22Rv1 (cell line): ENCODE measurements at regions not wholly inside any gene's neighbourhood (a gene's known extent, or its start where the extent isn't known, plus 50 kb on each side); places are given as distances from the start of the nearest gene placed in this dataset.

Source experiments
- H3K27ac ChIP-seq: fragments of 450-650 bp; 2 replicates; pipeline ENCODE4 v1.5.1; 2017
- ZFX ChIP-seq: fragments of 450-650 bp; IDR thresholded peaks from 2 replicates; pipeline ENCODE4 v1.6.1; 2017; ENCODE audit warnings: antibody characterized with exemption, borderline replicate concordance
- TF ChIP-seq, protein P1 (sequence below): fragments of 450-650 bp; IDR thresholded peaks from 2 replicates; pipeline ENCODE4 v1.5.1; 2017; ENCODE audit warnings: mild to moderate bottlenecking

DNA sequence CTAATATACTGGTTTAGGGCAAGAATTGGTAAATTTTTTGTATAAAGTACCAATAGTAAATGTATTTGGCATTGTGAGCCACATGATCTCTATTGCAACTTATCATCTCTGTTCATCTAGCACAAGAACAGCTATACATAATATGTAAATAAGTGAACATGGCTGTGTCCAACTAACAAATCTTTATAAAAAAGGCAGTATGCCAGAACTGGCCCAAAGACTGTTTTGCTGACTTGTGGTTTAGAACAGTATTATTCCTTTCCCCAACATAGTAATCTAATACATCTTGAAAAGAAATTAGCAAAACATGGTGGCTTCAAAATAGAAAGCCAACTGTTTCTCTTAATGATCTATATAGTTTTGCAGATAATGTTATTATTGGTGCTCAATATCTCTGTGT is 441.4 kb upstream of the CELF4 start:
- TF ChIP-seq, protein P1, sequence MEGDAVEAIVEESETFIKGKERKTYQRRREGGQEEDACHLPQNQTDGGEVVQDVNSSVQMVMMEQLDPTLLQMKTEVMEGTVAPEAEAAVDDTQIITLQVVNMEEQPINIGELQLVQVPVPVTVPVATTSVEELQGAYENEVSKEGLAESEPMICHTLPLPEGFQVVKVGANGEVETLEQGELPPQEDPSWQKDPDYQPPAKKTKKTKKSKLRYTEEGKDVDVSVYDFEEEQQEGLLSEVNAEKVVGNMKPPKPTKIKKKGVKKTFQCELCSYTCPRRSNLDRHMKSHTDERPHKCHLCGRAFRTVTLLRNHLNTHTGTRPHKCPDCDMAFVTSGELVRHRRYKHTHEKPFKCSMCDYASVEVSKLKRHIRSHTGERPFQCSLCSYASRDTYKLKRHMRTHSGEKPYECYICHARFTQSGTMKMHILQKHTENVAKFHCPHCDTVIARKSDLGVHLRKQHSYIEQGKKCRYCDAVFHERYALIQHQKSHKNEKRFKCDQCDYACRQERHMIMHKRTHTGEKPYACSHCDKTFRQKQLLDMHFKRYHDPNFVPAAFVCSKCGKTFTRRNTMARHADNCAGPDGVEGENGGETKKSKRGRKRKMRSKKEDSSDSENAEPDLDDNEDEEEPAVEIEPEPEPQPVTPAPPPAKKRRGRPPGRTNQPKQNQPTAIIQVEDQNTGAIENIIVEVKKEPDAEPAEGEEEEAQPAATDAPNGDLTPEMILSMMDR = no peak
- TF ChIP-seq ZFX = no peak
- H3K27ac ChIP-seq = no peak overlapping the region

DNA sequence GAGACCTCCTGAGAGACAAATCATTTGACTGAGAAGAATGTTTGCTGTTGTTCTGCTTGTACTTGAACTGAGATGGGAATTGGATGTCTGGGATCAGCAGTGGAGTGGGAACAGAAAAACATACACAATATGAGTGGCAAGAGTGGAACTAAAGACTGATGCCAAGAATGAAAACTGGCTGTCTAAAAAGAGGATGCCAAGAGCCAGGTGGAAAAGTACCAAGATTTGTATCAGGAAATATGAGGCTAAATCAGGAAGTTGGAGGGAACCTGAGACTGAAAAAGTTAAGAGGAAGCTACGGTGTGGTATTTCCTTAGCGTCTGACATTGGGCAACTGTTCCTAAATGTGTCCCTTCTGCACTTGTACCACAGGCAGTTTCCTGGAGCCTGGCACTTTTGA is 440.9 kb upstream of the CELF4 start:
- H3K27ac ChIP-seq = no peak overlapping the region
- TF ChIP-seq ZFX = no peak
- TF ChIP-seq, protein P1 = no peak

DNA sequence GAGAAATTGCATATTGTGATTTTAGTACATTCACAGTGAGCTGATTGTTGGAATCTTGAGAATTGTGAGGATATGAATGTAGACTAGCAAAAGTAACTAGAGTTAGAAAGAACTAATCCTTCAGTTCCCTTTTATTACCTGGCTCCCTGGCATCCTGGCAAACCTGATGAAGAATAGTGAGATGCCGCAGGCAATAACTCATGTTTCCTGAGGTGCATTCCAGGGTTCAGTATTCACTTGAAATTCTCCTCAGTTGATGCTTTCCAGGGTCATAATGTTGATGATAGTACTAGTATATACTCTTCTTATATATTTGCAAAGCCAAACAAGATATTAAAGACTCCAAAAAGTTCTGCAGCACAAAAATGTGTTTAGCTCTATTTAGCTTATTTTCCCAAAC is 432.1 kb upstream of the CELF4 start:
- no peak for TF ChIP-seq ZFX
- TF ChIP-seq, protein P1 = no peak
- H3K27ac ChIP-seq = no peak overlapping the region

DNA sequence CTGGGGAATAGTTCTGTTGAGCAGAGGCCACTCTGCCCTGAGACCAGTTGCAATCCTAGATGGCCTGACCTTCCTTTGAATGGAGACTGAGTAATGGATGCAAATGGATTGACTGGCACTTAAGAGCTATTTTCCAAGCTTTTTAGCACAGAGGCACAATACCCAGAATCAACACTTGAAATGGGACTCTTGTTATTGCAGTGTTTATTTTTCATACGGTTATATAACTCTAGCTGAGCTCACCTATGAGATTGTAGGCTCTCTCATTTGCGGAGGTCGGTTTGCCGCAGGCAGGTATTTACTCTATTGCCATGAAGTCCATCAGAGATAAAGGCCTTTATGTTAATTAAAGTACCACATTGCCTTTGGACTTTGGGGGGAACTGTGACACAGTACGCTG is 422.3 kb upstream of the CELF4 start:
- no peak for TF ChIP-seq ZFX
- TF ChIP-seq, protein P1 = no peak
- H3K27ac ChIP-seq = no peak overlapping the region

DNA sequence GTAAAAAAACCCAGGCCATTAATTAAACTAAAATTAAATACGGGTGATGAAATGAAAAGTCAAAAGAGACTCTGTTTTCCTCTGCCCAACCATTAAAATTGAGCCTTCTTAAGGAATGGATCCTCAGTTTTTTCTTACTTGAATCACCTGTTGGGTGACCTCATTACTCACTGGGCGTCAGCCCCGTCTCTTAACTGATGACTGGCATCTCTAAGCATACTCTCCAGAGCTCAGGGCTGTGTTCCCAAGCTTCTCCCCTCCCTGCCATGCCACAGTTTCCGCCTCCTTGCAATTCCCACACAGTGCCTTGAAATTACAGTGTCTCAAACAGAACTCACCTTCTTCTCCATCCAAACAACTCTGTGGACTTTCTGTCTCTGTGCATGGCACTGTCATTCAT is 421.1 kb upstream of the CELF4 start:
- no peak overlapping the region for H3K27ac ChIP-seq
- TF ChIP-seq, protein P1 = no peak
- no peak for TF ChIP-seq ZFX

DNA sequence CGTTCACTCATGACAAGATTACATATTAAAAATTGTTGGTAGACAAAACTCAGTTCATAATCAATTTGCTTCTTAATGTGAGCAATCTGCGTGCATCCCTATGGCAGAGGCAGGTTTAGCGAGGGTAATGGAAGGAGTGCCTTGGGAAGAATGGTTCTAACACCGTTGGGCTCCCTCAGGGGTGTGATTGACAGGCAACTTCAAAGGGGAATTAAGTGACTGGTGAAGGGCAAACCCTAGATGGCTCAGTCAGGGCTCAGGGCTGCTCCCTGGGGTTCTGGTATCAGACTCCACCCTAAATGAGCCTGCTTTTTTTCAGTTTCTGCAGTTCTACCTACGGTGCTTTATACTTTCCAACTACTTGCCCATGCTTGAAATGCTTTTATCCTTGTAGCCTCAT is 419.5 kb upstream of the CELF4 start:
- H3K27ac ChIP-seq = no peak overlapping the region
- TF ChIP-seq, protein P1 = no peak

DNA sequence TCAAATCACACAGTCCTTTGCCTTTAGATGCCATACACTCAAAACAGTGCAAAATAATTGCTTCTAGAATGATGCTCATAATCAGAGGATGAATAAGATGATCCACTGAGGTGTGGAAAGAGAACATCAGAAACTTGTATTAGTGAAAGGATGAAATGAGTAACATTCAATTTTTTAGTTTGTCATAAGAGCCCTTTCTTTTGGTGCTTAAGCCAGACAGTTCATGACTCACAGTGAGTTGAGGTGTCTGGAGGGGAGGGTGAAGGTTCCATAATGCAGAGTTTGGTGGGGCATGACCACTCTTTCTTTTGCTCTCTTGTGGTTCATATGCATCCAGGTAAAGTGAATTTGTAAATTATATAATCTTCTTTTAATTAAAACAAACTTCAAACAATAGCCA is 415.0 kb upstream of the CELF4 start:
- TF ChIP-seq ZFX = no peak
- TF ChIP-seq, protein P1 = no peak

More for the DNA sequence above, 415.0 kb upstream of the CELF4 start:
- no peak overlapping the region for H3K27ac ChIP-seq
